Peyer's patch (tissue), 4 donors: ENCODE measurements at regions not wholly inside any gene's neighbourhood (a gene's known extent, or its start where the extent isn't known, plus 50 kb on each side); places are given as distances from the start of the nearest gene placed in this dataset.

ENCODE experiments used
- DNase-seq, 3 donors: peaks; one replicate each; pipeline ENCODE4 v3.0.0-alpha.2; 2017 to 2019
- H3K27ac ChIP-seq, 4 donors: fragments of 200-600 bp; sonication (generic); one replicate each; pipeline ENCODE4 v1.5.1; 2016 to 2019
- H3K27me3 ChIP-seq, 2 donors: fragments of 200-600 bp; sonication (generic); one replicate each; pipeline ENCODE4 v1.5.1; 2019
- H3K36me3 ChIP-seq, 3 donors: fragments of 200-600 bp; sonication (generic); one replicate each; pipeline ENCODE4 v1.5.1; 2016 to 2019
- H3K4me1 ChIP-seq, 4 donors: fragments of 200-600 bp; sonication (generic); one replicate each; pipeline ENCODE4 v1.5.1; 2016 to 2019
- H3K4me3 ChIP-seq, 4 donors: fragments of 200-600 bp; sonication (generic); 1 replicate in 3 of 4; 2 replicates in 1 of 4; pipeline ENCODE4 v1.5.1; 2016 to 2019; ENCODE audit warnings: mild to moderate bottlenecking in 1 of 4
- H3K9me3 ChIP-seq, 4 donors: fragments of 200-600 bp; sonication (generic); one replicate each; pipeline ENCODE4 v1.5.1; 2016 to 2019; ENCODE audit warnings: mild to moderate bottlenecking in 1 of 4
- POLR2A ChIP-seq, 2 donors: fragments of 450-650 bp; IDR thresholded peaks; one replicate each; pipeline ENCODE4 v1.5.1; 2017; ENCODE audit warnings: antibody characterized with exemption in 2 of 2, mild to moderate bottlenecking in 2 of 2, moderate library complexity in 2 of 2
- TF ChIP-seq, protein P1 (sequence below), 6 experiments: fragments of 450-650 bp in 4 of 6; fragments of 200-600 bp in 2 of 6; sonication (generic) in 1 of 6; IDR thresholded peaks; one replicate each; pipeline ENCODE4 v1.5.1; 2017 to 2019; ENCODE audit warnings: antibody characterized with exemption in 6 of 6, mild to moderate bottlenecking in 3 of 6, moderate library complexity in 1 of 6

DNA sequence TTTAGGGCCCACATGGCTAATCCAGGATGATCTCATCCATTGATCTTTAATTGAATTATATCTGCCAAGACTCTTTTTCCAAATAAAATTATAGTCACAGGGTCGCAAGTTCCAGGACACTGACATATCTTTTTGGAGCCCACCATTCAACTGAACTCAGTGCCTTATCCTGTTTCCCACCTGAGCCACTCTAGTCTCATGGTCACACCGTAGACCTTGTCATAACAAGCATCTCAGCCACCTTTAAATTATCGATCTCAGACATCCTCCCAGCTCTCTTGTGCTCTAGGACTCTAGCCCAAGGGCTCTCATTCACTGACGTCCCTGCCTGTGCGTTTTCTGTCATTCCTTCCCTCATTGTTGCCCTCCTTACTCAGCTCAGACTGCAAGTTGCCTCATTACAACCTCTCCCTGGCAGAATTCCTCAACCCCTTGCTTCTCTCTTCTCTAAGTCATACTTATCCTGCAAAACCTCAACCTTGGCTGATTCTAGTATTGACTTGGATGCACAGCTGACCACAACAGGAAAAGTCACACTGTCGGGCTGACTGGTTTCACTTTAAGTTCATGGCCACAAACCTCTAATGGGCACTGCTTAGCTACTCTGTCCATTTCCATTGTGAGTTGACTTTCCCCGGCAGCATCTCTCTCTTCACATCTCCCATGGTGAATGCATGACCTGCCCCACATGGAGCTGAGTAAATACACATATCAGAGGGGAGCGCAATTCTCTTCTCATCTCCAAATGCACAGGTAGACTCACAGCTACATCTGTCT is 91.0 kb upstream of the TRIM2 start:
- H3K9me3 ChIP-seq, result no peaks in the 10 kb centered on the region
- peaks cover 0 to 12% (median 7%) of the 10 kb centered on the region in 4 donors for H3K4me1 ChIP-seq
- no peaks in the 10 kb centered on the region for H3K36me3 ChIP-seq
- H3K27me3 ChIP-seq, result no peaks in the 10 kb centered on the region
- DNase-seq, result no peak
- H3K27ac ChIP-seq, result no peak overlapping the region
- TF ChIP-seq, protein P1, sequence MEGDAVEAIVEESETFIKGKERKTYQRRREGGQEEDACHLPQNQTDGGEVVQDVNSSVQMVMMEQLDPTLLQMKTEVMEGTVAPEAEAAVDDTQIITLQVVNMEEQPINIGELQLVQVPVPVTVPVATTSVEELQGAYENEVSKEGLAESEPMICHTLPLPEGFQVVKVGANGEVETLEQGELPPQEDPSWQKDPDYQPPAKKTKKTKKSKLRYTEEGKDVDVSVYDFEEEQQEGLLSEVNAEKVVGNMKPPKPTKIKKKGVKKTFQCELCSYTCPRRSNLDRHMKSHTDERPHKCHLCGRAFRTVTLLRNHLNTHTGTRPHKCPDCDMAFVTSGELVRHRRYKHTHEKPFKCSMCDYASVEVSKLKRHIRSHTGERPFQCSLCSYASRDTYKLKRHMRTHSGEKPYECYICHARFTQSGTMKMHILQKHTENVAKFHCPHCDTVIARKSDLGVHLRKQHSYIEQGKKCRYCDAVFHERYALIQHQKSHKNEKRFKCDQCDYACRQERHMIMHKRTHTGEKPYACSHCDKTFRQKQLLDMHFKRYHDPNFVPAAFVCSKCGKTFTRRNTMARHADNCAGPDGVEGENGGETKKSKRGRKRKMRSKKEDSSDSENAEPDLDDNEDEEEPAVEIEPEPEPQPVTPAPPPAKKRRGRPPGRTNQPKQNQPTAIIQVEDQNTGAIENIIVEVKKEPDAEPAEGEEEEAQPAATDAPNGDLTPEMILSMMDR (IDR thresholded peaks at IDR 0.05), result no peak
- no peak for TF ChIP-seq POLR2A (IDR thresholded peaks at IDR 0.05)
- no peak overlapping the region for H3K4me3 ChIP-seq

DNA sequence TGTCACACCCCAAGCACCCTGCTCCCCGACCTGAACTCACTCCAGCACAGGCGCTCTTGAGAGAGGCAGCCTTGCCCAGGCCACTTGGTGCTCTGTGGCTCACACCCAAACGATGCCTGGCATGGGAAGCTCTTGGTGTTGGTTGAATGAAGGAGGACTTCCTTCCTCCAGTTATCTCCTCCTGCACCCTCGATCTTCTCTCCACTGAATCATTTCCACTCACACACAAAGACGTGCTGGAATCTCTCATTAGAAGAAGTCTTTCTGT is 90.5 kb upstream of the TRIM2 start:
- Histone ChIP-seq H3K4me1 (peaks cover 0 to 12% (median 7%) of the 10 kb centered on the region in 4 donors), H3K27me3 (no peaks in the 10 kb centered on the region), H3K27ac (no peak overlapping the region), H3K36me3 (no peaks in the 10 kb centered on the region), H3K4me3 (no peak overlapping the region), H3K9me3 (no peaks in the 10 kb centered on the region)
- no peak for DNase-seq
- TF ChIP-seq, protein P1 (IDR thresholded peaks at IDR 0.05), result no peak
- TF ChIP-seq POLR2A (IDR thresholded peaks at IDR 0.05), result no peak

DNA sequence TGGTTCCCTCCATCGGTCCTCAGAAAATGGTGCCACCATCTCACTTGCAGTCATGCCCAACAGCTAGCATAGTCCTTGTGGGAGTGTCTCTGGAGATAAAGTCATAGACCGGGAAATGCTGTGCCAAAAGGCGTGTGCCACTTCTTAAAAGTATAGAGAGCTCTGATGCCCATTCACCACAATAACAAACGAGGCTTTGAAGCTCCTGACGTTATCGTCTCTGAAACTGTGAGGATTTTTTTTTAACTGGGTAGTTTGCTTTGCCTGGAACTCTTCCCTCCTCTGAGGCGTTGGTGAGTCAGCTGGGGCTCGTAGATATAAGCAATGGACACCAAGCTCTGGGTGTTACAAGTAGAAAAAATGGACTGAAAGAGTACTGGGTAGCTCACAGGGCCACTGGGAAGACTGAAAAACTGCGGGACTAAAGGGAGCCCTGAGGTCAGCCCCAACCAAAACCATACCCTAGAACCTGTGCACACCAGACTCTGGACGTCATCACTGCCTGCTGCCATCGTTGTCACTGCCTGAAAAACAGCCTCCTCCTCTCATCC is 89.4 kb upstream of the TRIM2 start:
- H3K27me3 ChIP-seq, result no peaks in the 10 kb centered on the region
- H3K9me3 ChIP-seq, result no peaks in the 10 kb centered on the region
- H3K27ac ChIP-seq, result peak overlapping the region in 1 of 4 donors; percentile 49
- H3K4me3 ChIP-seq, result no peak overlapping the region
- no peak for DNase-seq
- peaks cover 0 to 12% (median 7%) of the 10 kb centered on the region in 4 donors for H3K4me1 ChIP-seq
- TF ChIP-seq, protein P1 (IDR thresholded peaks at IDR 0.05), result no peak
- H3K36me3 ChIP-seq, result no peaks in the 10 kb centered on the region

DNA sequence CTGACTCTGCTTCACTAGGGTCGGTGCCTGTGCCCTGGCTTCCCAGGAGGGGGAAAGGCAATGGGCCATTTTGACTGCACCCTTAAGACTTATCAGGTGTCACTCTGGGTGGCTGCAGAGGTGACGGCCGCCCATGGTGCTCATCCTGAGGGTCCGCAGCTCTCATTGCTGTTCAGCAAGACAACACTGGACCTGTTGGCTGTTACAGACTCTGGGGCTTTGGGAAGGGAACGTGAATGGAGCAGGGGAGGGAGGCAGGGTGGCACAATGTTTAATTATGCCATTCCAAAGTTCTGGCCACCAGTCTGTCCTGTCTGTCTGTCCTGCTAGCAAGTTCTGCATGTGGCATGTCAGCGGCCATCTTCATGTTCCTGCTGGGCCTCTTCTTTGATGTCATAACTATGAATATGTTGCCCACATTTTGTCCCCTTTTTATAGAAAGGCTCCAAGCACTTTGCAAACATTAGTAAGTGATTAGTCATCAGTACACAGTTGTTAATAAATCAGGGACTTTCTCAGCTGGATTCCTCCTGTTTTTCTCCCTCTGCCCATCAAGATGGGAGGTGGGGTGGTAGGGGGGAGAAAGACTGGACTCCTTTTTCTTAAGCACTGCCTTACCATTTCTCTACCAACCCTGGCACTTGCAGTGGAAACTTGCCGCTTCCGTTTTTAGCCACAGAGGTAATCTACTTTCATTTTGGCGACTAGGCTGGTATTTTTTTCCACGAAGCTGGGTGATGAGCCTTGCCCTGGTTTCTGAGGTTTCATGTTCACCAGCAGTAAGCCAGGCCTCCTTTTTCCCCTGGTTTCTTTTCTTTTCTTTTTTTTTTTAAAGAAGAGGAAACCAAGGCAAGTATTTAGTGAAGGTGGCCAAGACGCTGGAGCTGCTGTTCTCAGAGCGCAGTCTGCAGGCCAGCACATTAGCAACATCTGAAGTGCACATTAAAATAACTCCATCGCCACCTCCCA is 88.6 kb upstream of the TRIM2 start:
- no peak for TF ChIP-seq POLR2A (IDR thresholded peaks at IDR 0.05)
- TF ChIP-seq, protein P1 (IDR thresholded peaks at IDR 0.05), result no peak
- H3K9me3 ChIP-seq, result no peaks in the 10 kb centered on the region
- no peaks in the 10 kb centered on the region for H3K36me3 ChIP-seq
- H3K27ac ChIP-seq, result peak overlapping the region in 2 of 4 donors; percentile 49 to 59
- H3K4me3 ChIP-seq, result peak overlapping the region in 1 of 4 donors; percentile 27
- peak in 2 of 3 donors; percentile 68 to 75 for DNase-seq
- no peaks in the 10 kb centered on the region for H3K27me3 ChIP-seq
- peaks cover 0 to 12% (median 7%) of the 10 kb centered on the region in 4 donors for H3K4me1 ChIP-seq

DNA sequence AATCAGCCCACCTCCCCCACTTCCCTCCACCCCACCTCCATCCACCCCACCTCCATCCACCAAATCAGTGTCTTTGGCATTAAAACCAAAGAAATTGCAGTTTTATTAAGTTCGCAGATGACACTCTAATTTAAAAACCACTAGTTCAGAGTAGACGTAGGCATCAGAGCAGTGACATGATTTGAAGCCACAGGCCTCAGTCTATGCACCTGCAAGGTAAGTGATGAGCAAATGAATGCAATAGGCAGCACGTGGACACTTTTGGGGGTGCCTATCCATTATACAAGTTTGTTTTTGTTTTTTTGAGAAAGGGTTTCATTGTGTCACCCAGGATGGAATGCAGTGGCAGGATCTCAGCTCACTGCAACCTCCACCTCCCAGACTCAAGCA is 88.0 kb upstream of the TRIM2 start:
- H3K4me1 ChIP-seq, result peaks cover 0 to 12% (median 7%) of the 10 kb centered on the region in 4 donors
- H3K4me3 ChIP-seq, result peak overlapping the region in 1 of 4 donors; percentile 27
- H3K36me3 ChIP-seq, result no peaks in the 10 kb centered on the region
- no peaks in the 10 kb centered on the region for H3K27me3 ChIP-seq
- no peak for DNase-seq
- H3K9me3 ChIP-seq, result no peaks in the 10 kb centered on the region
- peak overlapping the region in 2 of 4 donors; percentile 49 to 59 for H3K27ac ChIP-seq
- TF ChIP-seq POLR2A (IDR thresholded peaks at IDR 0.05), result no peak
- TF ChIP-seq, protein P1 (IDR thresholded peaks at IDR 0.05), result no peak
